HepG2 (cell line): ENCODE measurements at regions not wholly inside any gene's neighbourhood (a gene's known extent, or its start where the extent isn't known, plus 50 kb on each side); places are given as distances from the start of the nearest gene placed in this dataset.

Source experiments
- ATAD3A ChIP-seq: sonication (generic); formaldehyde crosslinking; IDR thresholded peaks from 2 replicates; pipeline ENCODE4 v1.4.0; 2020; ENCODE audit warnings: missing genetic modification reagents
- DDIT3 ChIP-seq: sonication (generic); formaldehyde crosslinking; IDR thresholded peaks from 2 replicates; pipeline ENCODE4 v1.4.0; 2020; ENCODE audit warnings: mild to moderate bottlenecking, missing genetic modification reagents
- EED ChIP-seq: sonication (generic); formaldehyde crosslinking; IDR thresholded peaks from 2 replicates; pipeline ENCODE4 v1.5.0; 2020; ENCODE audit warnings: mild to moderate bottlenecking, missing genetic modification reagents
- ELF1 ChIP-seq: sonication (generic); formaldehyde crosslinking; IDR thresholded peaks from 2 replicates; pipeline ENCODE4 v1.4.0; 2020; ENCODE audit warnings: missing genetic modification reagents
- HNRNPK ChIP-seq: fragments of 200-400 bp; formaldehyde crosslinking; IDR thresholded peaks from 2 replicates; pipeline ENCODE4 v1.6.1; 2018; ENCODE audit warnings: low read length, low read depth, moderate library complexity, mild to moderate bottlenecking; ENCODE audit not compliant: poor library complexity, severe bottlenecking
- MAZ ChIP-seq, 2 experiments: sonication (generic) in 1 of 2; formaldehyde crosslinking in 1 of 2; IDR thresholded peaks; 2 replicates each; pipeline versions ENCODE4 v1.5.0 to v1.6.1; 2012 to 2020; ENCODE audit warnings: low read depth in 2 of 2, mild to moderate bottlenecking in 2 of 2, borderline replicate concordance in 1 of 2, improper control_type of control experiment in 1 of 2, low read length in 1 of 2, missing genetic modification reagents in 1 of 2, moderate library complexity in 1 of 2
- RFX5 ChIP-seq: IDR thresholded peaks from 2 replicates; pipeline ENCODE4 v1.6.1; 2011; ENCODE audit warnings: low read depth, low read length, improper control_type of control experiment
- TBX2 ChIP-seq: sonication (generic); formaldehyde crosslinking; IDR thresholded peaks from 2 replicates; pipeline ENCODE4 v1.5.0; 2020; ENCODE audit warnings: missing genetic modification reagents, mild to moderate bottlenecking, borderline replicate concordance
- ZNF263 ChIP-seq: sonication (generic); formaldehyde crosslinking; IDR thresholded peaks from 2 replicates; pipeline ENCODE4 v1.4.0; 2020; ENCODE audit warnings: missing genetic modification reagents
- ZNF30 ChIP-seq: sonication (generic); formaldehyde crosslinking; IDR thresholded peaks from 2 replicates; pipeline ENCODE4 v1.5.0; 2020; ENCODE audit warnings: mild to moderate bottlenecking, missing genetic modification reagents
- ZNF337 ChIP-seq: sonication (generic); formaldehyde crosslinking; IDR thresholded peaks from 2 replicates; pipeline ENCODE4 v1.5.1; 2020; ENCODE audit warnings: missing genetic modification reagents, low read depth, mild to moderate bottlenecking, borderline replicate concordance
- ZNF432 ChIP-seq: sonication (generic); formaldehyde crosslinking; IDR thresholded peaks from 2 replicates; pipeline ENCODE4 v1.5.0; 2020; ENCODE audit warnings: missing genetic modification reagents, mild to moderate bottlenecking, borderline replicate concordance
- ZNF598 ChIP-seq: sonication (generic); formaldehyde crosslinking; IDR thresholded peaks from 2 replicates; pipeline ENCODE4 v1.5.1; 2020; ENCODE audit warnings: mild to moderate bottlenecking, missing genetic modification reagents, borderline replicate concordance
- ZNF740 ChIP-seq: sonication (generic); formaldehyde crosslinking; IDR thresholded peaks from 2 replicates; pipeline ENCODE4 v1.4.0; 2020; ENCODE audit warnings: missing genetic modification reagents
- ZNF747 ChIP-seq: sonication (generic); formaldehyde crosslinking; IDR thresholded peaks from 2 replicates; pipeline ENCODE4 v1.8.1; 2023; ENCODE audit warnings: missing genetic modification reagents, mild to moderate bottlenecking, borderline replicate concordance
- ZNF770 ChIP-seq: sonication (generic); formaldehyde crosslinking; IDR thresholded peaks from 2 replicates; pipeline ENCODE4 v1.5.0; 2020; ENCODE audit warnings: mild to moderate bottlenecking, missing genetic modification reagents
- ZNF883 ChIP-seq: sonication (generic); formaldehyde crosslinking; IDR thresholded peaks from 2 replicates; pipeline ENCODE4 v1.5.1; 2020; ENCODE audit warnings: mild to moderate bottlenecking, missing genetic modification reagents; ENCODE audit errors: not compliant biosample characterization
- TF ChIP-seq, protein P1 (sequence below): sonication (generic); formaldehyde crosslinking; IDR thresholded peaks from 2 replicates; pipeline ENCODE4 v1.5.0; 2020; ENCODE audit warnings: missing genetic modification reagents, mild to moderate bottlenecking, borderline replicate concordance
- TF ChIP-seq, protein P2 (sequence below): IDR thresholded peaks from 2 replicates; pipeline ENCODE4 v1.6.1; 2012; ENCODE audit warnings: inconsistent platforms
- TF ChIP-seq, protein P3 (sequence below): sonication (generic); formaldehyde crosslinking; IDR thresholded peaks from 2 replicates; pipeline ENCODE4 v1.5.0; 2020; ENCODE audit warnings: missing genetic modification reagents
- TF ChIP-seq, protein P4 (sequence below): sonication (generic); formaldehyde crosslinking; IDR thresholded peaks from 2 replicates; pipeline ENCODE4 v1.5.1; 2020; ENCODE audit warnings: missing genetic modification reagents, mild to moderate bottlenecking, borderline replicate concordance

DNA sequence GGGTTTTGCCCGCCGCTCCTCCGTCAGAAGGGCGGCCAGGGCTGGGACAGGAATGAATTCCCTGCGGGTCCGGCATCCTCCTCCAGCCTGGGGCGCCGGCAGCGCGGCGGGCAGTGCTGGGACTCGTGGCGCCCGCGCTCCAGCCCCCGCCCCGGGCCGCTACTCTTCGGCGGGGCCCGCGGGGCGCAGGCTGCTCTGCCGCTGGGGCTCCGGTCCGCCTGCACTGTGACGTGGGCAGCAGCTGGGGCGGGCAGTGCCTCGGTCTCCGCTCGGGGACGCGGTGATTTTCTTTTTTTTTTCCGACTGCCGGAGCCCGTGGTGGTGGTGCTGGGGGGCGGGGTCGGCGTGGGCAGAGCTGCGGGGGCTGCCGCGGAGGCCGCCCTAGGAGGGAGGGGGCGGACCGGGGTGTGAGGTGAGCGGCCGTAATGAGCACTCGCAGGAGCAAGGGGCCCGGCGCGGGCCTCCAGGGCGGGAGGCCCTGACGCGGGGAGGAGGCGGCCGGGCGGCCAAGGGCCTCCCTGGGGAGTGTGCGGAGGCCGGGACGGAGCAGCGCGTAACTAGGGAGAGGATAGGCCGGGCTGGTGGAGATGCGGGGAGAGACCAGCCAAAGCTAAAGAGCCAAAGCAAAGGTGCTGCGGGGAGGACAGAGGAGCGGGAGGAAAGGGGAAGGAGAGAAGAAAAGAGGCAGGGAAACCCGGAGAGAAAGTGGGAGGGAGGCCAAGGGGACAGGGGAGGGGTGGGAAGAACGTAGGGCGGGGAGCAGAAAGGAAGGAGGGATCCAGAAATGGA, 73.3 kb upstream of the ZBED5 start (continued):
- TF ChIP-seq TBX2 = no peak
- TF ChIP-seq HNRNPK = no peak
- TF ChIP-seq, protein P1, sequence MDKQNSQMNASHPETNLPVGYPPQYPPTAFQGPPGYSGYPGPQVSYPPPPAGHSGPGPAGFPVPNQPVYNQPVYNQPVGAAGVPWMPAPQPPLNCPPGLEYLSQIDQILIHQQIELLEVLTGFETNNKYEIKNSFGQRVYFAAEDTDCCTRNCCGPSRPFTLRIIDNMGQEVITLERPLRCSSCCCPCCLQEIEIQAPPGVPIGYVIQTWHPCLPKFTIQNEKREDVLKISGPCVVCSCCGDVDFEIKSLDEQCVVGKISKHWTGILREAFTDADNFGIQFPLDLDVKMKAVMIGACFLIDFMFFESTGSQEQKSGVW (CRISPR knock-in tag) = no peak
- TF ChIP-seq, protein P2, sequence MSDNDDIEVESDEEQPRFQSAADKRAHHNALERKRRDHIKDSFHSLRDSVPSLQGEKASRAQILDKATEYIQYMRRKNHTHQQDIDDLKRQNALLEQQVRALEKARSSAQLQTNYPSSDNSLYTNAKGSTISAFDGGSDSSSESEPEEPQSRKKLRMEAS = peak; percentile 36; the same call in 1 of the 2 replicates
- TF ChIP-seq ZNF770 (CRISPR knock-in tag) = peak; percentile 86
- TF ChIP-seq ZNF747 (CRISPR knock-in tag) = no peak
- 0 out of 2 replicates have a peak, but pooled peaks have one; percentile 3 for TF ChIP-seq ZNF263 (CRISPR knock-in tag)
- no peak for TF ChIP-seq ZNF883
- peak; percentile 18; the same call in 1 of the 2 replicates for TF ChIP-seq EED (CRISPR knock-in tag)
- no peak for TF ChIP-seq ZNF30 (CRISPR knock-in tag)
- TF ChIP-seq ZNF432 (CRISPR knock-in tag) = no peak
- TF ChIP-seq DDIT3 (CRISPR knock-in tag) = no peak
- TF ChIP-seq, protein P3, sequence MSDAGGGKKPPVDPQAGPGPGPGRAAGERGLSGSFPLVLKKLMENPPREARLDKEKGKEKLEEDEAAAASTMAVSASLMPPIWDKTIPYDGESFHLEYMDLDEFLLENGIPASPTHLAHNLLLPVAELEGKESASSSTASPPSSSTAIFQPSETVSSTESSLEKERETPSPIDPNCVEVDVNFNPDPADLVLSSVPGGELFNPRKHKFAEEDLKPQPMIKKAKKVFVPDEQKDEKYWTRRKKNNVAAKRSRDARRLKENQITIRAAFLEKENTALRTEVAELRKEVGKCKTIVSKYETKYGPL (CRISPR knock-in tag) = no peak
- no peak for TF ChIP-seq ZNF337 (CRISPR knock-in tag)
- TF ChIP-seq ZNF598 (CRISPR knock-in tag) = no peak
- TF ChIP-seq RFX5 = no peak
- no peak for TF ChIP-seq ATAD3A (CRISPR knock-in tag)
- TF ChIP-seq ZNF740 (CRISPR knock-in tag) = no peak
- TF ChIP-seq ELF1 (CRISPR knock-in tag) = no peak
- TF ChIP-seq, protein P4, sequence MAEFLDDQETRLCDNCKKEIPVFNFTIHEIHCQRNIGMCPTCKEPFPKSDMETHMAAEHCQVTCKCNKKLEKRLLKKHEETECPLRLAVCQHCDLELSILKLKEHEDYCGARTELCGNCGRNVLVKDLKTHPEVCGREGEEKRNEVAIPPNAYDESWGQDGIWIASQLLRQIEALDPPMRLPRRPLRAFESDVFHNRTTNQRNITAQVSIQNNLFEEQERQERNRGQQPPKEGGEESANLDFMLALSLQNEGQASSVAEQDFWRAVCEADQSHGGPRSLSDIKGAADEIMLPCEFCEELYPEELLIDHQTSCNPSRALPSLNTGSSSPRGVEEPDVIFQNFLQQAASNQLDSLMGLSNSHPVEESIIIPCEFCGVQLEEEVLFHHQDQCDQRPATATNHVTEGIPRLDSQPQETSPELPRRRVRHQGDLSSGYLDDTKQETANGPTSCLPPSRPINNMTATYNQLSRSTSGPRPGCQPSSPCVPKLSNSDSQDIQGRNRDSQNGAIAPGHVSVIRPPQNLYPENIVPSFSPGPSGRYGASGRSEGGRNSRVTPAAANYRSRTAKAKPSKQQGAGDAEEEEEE = no peak
- no peak for TF ChIP-seq MAZ (IDR thresholded peaks at IDR 0.05; ENCODE audit: borderline replicate concordance, low read depth, low read length)
- TF ChIP-seq MAZ (CRISPR knock-in tag; IDR thresholded peaks at IDR 0.05; ENCODE audit: low read depth) = peak; percentile 41; the same call in 1 of the 2 replicates
